ENCODE measurements at regions not wholly inside any gene's neighbourhood (a gene's known extent, or its start where the extent isn't known, plus 50 kb on each side); places are given as distances from the start of the nearest gene placed in this dataset.

DNA sequence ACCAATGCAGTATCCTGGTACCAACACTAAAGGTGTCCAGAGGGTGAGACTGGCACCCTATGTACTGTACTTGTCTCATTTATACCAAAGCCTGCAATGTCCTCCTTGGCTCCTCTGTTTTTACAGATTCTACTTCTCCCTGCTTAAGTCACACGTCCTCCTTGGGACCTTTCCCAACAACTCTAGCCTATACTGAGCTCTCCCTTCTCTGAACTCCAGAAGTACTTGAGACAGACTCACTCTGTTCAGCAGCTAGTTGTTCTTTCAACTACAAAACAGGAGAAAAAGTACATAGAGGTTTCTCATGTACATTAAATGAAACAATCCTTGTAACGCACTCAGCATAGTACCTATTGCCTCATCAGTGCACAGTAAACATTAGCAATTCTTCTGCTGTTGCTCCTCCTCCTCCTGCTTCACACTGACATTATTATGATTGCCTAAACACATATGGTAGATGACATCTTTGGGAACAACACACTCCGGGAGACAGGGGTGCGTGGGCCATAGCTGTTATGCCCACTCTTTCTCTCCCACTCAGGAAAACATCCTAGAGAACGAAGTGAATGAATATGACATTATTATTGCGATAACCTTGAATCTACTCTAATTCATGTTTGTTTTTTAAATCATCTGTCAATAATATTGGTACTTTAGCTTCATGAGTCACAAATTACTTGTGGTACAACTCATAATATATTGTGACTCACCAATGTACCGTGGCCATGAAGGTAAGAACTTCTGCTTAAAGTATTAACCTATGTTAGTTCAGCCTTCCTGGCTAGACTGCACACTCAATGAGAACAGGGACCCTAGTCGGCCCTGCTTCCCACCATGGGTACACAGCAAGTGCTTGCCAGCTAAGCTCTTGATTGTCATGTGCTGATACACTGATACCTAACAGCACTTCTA, 180.3 kb upstream of the ADRA1B start:
- no peak for DNase-seq (ENCODE audit: extremely low read depth, low read depth, low spot score)

DNA sequence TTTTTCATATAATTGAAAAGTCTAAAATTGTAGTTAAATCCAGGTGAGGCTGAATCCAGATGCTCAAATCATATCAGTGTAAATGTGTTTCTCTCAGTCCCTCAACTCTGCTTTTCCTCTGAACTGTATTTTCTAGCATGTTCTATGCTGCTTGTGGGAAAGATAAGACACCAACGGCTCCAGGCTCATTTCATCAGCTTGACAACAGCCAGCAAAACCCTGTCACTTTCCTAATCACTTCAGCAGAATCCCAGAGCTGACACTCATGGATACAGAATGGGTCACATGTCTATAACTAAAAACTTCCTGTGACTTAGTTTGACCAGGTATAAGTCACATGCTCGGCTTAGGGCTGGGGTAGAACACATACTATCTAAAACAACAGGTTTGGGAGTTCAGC, 179.4 kb upstream of the ADRA1B start:
- DNase-seq (ENCODE audit: extremely low read depth, low read depth, low spot score) = no peak

DNA sequence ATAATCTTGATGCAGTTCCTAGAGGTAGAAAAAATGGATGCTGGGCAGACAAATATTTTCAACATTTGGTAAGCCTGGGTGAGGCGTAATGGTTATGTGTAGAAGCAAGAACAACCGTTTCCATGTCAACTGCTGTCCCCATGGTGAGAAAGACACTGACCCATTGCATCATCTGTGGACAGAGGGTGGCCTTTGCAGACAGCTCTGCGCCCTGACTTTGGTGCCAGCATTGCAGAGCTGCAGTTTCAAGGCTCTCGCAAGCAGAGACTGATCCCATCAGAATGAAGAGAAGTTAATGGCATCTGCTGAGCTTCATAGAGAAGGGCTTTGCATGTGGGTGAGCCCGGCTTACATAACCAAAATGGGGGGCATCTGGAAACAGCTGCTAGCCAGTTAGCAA, 179.0 kb upstream of the ADRA1B start:
- DNase-seq (ENCODE audit: extremely low read depth, low read depth, low spot score) = no peak

DNA sequence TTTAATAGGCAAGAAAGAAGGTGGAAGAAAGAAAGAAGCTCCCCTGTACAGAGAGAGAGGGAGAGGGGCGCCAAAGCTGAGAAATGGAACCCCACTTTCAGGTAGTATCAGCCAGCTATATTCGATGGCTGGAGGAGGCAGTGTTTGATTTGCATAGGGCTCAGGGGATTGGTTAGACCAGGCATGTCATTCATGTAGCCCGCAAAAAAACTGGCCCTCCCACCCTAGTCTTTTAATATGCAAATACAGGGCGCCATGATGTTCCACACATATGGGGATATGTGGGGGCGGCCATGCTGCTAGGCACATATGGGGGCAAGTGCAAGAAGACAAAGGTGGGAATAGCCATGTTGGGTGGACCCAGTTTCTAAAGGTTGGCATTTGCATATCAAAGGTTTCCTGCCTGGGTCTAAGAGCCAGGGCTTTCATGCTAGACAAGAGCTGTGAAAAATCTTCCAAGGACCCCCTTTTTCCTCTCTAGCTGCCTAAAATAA, 174.4 kb upstream of the ADRA1B start:
- DNase-seq (ENCODE audit: extremely low read depth, low read depth, low spot score) = no peak

DNA sequence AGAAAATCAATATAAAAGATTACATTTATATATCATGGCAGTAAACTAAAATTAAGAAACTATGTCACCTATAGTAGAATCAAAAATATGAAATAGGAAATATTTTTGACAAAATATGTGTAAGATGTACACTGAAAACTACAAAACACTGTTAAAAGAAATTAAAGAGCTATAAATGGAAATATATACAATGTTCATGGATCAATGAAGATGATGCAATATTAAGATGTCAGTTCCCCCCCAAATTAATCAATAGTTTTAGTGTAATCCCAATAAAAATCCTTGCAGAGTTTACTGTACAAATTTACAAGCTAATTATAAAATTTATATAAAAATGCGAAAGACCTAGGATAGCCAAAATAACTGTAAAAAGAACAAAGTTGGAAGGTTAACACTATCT, 173.0 kb upstream of the ADRA1B start:
- DNase-seq (ENCODE audit: extremely low read depth, low read depth, low spot score) = no peak

DNA sequence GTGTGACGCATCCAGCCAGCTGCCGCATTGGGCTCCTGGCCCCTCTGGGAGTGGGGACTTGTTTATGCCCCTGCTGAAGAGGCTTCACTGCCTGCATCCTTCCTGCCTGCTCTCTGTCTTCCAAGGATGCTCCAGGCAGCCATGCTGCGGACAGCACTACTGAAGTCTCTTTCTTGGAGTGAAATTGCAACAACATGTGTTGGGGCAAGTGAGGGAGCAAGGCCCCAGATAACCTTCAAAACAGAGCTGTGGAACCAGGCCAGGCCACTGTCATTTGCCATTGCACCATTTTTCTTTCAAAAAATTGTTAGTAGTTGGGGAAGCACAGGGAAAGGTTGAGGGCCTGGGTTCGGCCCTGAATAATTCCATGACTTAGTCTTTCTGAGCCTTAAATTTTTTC, 169.6 kb upstream of the ADRA1B start:
- DNase-seq (ENCODE audit: extremely low read depth, low read depth, low spot score) = no peak

DNA sequence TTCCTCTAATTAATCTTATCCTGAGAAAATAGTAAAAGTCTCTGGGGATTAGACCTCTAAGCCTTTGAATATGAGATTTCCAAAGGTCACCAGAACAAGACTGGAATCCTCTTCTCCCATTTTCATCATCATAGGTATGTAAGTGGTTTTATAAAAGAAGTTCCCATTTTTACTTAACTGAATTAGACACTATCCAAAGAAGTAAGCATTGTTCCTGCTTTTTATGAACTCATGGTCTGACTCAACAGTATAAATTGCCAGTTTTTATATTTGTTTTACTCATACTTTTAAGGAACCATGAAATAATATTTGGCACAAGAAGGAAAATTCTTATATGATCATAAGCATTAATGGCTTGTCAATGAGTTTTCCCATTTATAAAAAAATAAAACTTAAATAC, 167.1 kb upstream of the ADRA1B start:
- DNase-seq (ENCODE audit: extremely low read depth, low read depth, low spot score) = no peak

DNA sequence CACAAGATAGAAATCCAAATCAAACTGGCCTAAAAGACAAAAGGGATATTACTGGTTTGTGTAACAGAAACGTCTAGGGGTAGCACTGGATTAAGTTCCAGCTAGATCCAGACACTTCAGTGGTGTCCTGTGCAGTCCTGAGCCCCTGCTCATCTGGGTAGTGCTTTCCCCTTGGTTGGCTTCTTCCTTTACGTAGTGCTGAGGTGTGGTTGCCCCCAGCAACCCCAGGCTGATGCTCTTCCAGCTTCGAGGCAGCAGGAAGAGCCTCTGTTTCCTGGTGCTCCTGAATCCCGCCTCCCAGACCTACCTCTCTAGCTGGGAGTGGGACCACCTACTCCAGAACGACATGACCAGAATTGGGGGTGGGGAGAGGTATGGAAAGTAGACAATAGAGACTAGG, 166.1 kb upstream of the ADRA1B start:
- DNase-seq (ENCODE audit: extremely low read depth, low read depth, low spot score) = no peak

DNA sequence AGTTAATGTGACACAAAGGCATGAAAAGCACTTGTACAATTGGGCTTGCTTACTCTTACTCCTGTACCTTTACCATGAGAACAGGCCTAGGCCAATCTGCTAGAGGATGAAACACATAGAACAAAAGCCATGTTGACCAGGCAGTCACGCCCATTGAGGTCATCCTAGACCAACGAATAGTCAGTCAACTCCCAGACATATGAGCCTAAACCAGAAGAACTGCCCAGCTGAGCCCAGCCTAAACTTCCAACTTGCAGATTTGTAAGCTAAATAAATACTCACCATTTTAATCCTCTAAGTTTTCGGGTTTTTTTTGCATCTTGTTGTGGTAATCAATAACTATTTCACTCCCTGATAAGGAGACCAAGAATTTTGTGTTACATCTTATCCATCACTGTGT, 164.8 kb upstream of the ADRA1B start:
- no peak for DNase-seq (ENCODE audit: extremely low read depth, low read depth, low spot score)

DNA sequence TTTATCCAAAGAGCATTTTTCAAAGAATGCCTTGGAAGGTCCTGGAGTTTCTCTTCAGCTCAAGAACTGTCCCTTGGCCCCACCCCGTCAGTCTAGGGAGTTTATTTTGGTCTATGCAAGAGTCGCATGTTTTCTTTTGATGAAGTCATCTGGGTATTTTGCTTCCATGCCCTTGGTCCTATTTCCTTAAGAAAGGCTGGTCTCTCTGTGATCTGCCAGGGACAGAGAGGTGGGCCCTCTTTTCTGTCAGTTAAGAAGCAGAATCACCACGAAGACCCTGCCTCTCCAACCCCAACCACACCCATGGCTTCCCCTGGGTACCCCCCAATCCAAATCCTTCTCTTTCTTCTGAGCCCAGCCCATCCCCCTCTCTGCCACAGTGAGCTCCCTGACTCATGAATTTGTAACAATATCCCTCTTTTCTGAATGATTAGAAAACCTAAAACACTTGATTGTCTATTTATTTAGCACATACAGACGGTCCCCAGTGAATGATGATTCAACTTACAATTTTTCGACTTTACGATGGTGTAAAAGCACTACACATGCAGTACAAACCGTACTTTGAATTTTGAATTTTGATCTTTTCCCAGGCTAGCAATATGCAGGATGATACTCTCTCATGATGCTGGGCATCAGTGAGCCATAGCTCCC, 163.5 kb upstream of the ADRA1B start:
- DNase-seq (ENCODE audit: extremely low read depth, low read depth, low spot score) = no peak

DNA sequence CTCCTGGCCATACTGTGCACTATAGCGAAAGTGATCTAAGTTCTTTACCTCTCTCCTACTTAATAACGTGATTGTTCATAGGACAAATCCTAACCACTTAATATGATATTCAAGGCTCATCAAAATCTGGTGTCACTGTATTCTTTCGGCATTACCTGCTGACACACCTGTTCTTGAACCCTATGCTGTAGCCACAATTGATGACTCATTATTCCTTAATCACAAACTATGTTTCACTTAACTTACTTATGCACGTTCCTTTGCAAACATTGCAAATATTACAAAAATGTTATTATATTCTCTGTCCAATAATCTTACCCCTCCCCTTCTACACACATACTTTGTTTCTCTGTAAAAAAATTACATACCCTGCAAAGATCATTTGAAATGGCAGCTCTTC, 158.1 kb upstream of the ADRA1B start:
- no peak for DNase-seq (ENCODE audit: extremely low read depth, low read depth, low spot score)

DNA sequence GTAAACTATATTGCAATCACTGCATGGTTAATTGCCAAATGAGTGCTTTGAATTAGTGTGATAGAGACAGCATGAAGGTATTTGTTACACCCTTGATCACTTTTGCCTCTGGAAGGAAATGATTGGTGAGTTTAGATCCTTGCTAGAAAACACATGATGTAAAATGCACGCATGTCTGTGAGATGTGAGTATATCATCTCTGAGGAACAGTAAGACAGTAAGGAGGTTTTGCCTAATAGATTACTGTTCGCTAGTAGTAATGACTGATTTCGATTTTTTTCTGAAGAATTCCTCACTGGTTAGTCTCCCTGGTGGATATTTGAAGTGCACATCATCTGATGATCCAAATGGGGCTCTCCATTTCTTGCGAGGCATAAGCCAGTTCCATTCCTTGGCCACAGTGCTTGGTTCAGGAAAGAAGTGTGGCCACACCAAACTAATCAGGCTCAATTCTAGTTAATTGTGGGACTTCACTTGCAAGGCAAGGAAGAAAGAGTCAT, 156.4 kb upstream of the ADRA1B start:
- DNase-seq (ENCODE audit: extremely low read depth, low read depth, low spot score) = no peak

DNA sequence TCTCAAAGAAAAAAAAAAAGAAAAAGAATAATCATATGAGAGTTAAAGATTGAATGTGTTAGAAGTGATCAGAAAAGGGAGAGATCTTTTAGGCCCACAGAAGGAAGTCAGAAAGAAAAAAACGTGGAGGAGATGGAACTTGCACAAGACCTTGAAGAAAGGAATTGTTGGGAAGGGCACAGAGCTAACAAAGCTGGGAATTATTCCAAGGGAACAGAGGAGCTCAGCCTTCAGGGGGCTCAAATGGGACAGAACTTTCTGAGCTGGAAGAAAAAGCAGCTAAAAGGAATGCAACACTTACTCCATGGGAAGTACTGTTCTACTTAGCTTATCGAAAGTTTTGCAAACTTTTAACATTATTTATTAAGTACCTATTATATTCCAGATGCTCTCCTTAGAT, 153.4 kb upstream of the ADRA1B start:
- DNase-seq (ENCODE audit: extremely low read depth, low read depth, low spot score) = no peak

DNA sequence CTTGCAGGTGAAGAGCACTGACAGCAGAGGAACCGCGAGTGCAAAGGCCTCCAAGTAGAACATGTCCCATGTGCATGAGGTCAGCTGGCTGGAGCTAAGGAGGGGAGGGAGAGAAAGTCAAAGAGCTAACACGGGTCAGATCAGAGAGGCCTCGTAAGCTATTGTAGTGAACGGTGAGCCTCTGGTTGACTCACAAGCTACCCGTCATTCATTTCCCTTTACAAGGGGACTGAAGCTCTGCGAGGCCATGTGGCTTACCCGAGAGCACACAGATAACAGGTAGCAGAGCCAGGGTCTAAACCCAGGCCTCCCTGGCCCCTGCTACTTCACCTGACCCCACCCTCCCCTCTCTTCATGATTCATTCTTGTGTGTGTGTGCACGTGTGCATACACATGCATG, 152.7 kb upstream of the ADRA1B start:
- DNase-seq (ENCODE audit: extremely low read depth, low read depth, low spot score) = no peak

DNA sequence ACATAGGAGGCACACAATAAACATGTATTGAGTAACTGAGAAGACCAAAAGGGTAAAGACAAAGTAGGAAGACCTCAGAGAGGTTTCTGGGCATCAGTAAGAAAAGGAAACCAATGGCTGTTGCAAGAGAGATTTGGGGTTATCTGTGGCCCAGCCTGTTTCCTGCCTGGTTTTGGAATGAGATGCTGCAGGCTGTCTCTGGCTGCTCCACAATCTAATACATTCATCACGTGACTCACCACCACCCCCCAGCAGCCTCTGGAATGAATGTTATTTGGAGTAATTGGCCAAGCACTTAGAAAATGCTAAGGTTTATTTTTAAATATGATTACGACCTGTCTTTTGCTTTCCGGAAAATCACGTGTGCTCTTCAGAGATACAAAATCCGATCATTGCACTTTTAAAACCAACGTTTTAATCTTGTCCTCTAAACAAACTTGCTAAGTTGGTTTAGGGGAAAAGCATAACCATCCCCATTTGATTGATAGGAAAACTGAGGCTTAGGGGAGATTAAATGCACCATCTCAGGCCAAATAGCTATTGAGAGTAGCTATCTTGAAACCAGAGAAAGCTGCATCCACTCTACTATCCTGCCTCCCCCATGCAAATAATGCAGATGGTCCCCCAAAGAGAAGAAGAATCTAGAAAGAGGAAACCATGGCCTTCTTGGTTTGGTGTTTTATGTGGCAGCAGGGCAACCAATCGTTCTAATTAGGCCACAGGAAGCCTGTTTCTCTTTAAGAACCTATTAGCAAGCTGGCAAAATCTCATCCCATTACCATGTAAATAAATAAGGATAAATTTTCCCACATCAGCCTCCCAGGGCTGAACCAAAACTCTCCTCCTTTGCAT, 151.8 kb upstream of the ADRA1B start:
- no peak for DNase-seq (ENCODE audit: extremely low read depth, low read depth, low spot score)

DNA sequence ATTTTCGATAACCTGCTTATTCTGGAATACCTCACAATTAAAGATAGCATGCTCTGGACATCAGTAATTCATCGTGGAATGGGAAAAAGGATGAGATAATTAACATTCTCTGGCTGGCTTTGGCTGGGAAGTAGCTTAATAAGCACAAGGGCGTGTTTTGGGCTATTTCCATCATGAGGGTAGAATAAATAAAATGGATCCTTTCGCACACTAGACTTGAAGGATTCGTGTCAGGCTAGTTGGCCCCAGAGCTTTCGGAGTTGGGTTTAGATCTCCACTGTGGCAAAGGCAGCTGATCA, 151.2 kb upstream of the ADRA1B start:
- DNase-seq (ENCODE audit: extremely low read depth, low read depth, low spot score) = no peak

DNA sequence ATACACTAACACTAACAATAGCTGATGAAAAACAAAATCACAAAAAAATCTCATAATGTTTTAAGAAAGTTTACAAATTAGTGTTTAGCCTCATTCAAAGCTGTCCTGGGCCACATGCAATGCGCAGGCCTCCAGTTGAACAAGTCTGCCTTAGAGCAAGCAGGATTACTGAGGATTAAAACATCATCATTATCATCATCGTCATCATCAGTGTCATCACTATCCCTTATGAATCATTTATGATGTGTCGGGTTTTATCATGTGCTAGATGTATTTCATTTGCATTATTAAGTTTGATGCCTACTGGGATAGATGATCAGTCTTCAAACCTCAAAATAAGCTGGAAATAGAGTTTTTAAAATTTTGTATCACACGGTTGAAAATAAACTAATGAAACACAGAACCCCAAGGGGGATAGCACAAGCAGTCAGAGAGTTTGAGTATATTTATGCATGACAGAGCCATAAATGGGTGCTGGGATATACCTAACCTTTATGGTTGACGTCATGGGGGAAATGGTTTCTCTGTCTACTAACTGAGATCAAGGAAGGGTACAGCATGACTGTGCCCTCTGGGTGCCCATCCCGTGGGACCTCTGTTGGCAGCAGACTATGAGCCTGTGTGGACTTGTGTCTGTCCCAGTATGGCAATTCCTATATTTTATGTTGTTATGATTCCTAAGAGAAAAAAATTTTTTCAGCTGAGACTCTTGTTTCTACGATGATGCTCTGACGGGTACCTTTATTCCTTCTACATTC, 150.3 kb upstream of the ADRA1B start:
- no peak for DNase-seq (ENCODE audit: extremely low read depth, low read depth, low spot score)

DNA sequence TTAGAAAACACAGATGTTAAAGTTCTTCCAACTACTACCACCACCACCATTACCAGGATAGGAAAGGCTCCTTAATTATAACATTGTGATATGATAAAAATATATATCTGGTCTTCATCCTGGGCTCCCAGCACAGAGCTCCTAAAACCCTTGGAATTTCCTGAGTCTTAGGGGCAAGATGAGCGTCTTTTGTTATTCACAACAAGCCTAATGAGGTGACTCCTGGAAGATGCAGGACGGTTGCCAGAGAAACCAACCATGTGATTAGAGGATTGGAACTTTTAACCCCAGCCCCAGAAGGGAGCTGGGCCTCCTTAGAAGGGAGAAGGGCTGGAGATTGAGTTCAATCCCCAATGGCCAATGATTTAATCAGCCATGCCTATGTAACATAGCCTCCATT, 148.0 kb upstream of the ADRA1B start:
- no peak for DNase-seq (ENCODE audit: extremely low read depth, low read depth, low spot score)

DNA sequence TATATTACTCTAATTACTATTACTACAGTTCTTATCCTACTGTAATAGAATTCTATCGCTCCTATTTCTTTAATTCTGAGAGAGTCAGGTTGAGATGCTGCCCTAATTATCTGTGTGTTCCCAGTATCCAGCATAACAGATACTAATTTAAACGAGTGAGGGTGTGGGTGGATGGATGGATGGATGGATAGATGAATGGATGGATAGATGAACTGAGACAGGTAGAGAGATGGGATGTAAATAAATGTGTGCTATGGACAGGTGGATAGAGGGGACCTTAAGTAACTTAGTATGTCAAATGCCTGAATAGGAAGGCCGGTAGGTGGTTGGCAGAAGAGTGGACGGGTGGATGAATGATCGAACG, 143.6 kb upstream of the ADRA1B start:
- DNase-seq (ENCODE audit: extremely low read depth, low read depth, low spot score) = no peak

DNA sequence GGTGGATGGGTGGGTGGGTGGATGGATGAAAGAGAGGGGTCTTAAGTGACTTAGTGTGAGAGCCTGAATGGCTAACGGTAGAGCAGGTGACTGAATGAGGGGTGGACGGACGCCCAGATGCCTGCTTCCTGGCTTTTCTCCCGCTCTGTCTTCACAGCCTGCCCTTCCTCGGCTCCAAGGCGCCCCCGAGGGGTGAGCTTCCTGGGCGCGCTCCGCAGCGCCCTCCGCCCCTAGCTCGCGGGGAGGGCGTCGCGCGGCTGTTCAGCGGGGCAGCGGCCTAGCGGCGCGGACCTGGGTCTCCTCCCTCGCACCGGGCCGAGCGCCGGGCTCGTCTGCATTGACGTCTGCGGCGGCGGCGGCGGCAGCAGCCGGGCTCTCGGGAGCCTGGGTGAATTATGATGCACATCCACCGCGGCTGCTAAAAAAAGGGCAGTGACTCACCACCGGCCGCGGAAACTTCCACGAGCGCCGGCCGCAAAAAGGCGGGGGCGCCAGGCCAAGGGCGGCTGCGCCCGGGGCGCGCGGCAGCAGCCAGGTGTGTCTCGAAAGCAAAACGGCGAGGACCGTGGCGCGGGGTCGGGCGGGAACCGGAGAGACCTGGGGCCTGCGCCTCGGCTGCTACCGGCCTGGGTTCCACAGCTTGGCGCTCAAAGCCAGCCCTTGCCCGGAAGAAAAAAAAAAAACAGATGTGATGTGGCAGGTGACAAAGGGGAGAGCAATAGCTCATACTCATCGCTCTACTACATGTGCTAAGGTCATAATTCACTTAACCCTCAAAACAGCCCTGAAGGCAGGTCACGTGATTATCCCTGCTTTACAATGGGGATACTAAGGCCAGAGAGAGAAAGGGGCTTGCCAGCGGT, 143.0 kb upstream of the ADRA1B start:
- DNase-seq (ENCODE audit: extremely low read depth, low read depth, low spot score) = peak; percentile 4

Data from glomerular endothelial cell (primary cell).